Keratinocyte (primary cell): ENCODE measurements at regions not wholly inside any gene's neighbourhood (a gene's known extent, or its start where the extent isn't known, plus 50 kb on each side); places are given as distances from the start of the nearest gene placed in this dataset.

ENCODE experiments used
- EZH2 ChIP-seq: IDR thresholded peaks from one replicate; pipeline ENCODE4 v1.6.1; 2012; ENCODE audit warnings: inconsistent platforms, mild to moderate bottlenecking, low read length, moderate library complexity
- TF ChIP-seq, protein P1 (sequence below), 3 experiments: IDR thresholded peaks in 1 of 3; conservative IDR thresholded peaks in 1 of 3; optimal IDR thresholded peaks in 1 of 3; 2 replicates in 2 of 3; 3 replicates in 1 of 3; pipeline versions ENCODE3 to v1.5.1; 2011; ENCODE audit warnings: low read length in 3 of 3, mild to moderate bottlenecking in 3 of 3, moderate library complexity in 2 of 3, control low read depth in 1 of 3, inconsistent platforms in 1 of 3; ENCODE audit not compliant: insufficient read depth in 2 of 3; ENCODE audit errors: extremely low read depth in 1 of 3

DNA sequence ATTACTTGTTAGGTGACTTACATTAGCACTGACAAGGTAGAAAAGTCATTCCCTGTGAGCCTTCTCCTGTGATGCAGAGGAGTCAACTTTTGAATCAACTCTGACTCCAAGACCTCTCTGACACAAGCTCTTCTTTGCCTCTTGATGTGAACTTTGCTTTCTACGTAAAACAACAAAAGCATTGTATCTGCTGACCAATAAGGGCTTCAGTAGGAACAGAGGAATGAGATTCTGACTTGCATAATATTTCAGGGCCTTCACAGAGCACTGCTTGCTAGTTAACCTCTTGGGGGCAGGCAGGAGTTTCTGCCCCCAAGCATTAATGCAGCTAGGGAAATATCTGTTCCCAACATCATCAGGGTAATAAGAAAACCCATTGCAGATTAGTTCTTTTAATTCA lies 791.5 kb downstream of the BCL11A start:
- TF ChIP-seq, protein P1, sequence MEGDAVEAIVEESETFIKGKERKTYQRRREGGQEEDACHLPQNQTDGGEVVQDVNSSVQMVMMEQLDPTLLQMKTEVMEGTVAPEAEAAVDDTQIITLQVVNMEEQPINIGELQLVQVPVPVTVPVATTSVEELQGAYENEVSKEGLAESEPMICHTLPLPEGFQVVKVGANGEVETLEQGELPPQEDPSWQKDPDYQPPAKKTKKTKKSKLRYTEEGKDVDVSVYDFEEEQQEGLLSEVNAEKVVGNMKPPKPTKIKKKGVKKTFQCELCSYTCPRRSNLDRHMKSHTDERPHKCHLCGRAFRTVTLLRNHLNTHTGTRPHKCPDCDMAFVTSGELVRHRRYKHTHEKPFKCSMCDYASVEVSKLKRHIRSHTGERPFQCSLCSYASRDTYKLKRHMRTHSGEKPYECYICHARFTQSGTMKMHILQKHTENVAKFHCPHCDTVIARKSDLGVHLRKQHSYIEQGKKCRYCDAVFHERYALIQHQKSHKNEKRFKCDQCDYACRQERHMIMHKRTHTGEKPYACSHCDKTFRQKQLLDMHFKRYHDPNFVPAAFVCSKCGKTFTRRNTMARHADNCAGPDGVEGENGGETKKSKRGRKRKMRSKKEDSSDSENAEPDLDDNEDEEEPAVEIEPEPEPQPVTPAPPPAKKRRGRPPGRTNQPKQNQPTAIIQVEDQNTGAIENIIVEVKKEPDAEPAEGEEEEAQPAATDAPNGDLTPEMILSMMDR (optimal IDR thresholded peaks at IDR 0.05 in 1 of 3, IDR thresholded peaks at IDR 0.05 in 1 of 3, conservative IDR thresholded peaks at IDR 0.05 in 1 of 3; ENCODE audit: extremely low read depth in 1 of 3, insufficient read depth in 2 of 3, low read length in 3 of 3), result no peak
- no peak for TF ChIP-seq EZH2
